HepG2 (cell line): ENCODE measurements at regions not wholly inside any gene's neighbourhood (a gene's known extent, or its start where the extent isn't known, plus 50 kb on each side); places are given as distances from the start of the nearest gene placed in this dataset.

Experiments used
- DPF2 ChIP-seq: sonication (generic); formaldehyde crosslinking; IDR thresholded peaks from 2 replicates; pipeline ENCODE4 v1.4.0; 2020; ENCODE audit warnings: mild to moderate bottlenecking, low read depth, missing genetic modification reagents, borderline replicate concordance
- FOXJ3 ChIP-seq: sonication (generic); formaldehyde crosslinking; IDR thresholded peaks from 2 replicates; pipeline ENCODE4 v1.4.0; 2020; ENCODE audit warnings: missing genetic modification reagents, mild to moderate bottlenecking, borderline replicate concordance
- POLR2A ChIP-seq, 2 experiments: IDR thresholded peaks; 2 replicates each; pipeline ENCODE4 v1.6.1; 2011; ENCODE audit warnings: low read depth in 2 of 2, low read length in 2 of 2, mild to moderate bottlenecking in 1 of 2, moderate library complexity in 1 of 2; ENCODE audit not compliant: insufficient read depth in 1 of 2
- POLR2AphosphoS5 ChIP-seq: IDR thresholded peaks from 2 replicates; pipeline ENCODE4 v1.6.1; 2012; ENCODE audit warnings: low read depth, low read length
- ZBTB7A ChIP-seq: sonication (generic); formaldehyde crosslinking; IDR thresholded peaks from 2 replicates; pipeline ENCODE4 v1.8.0; 2022; ENCODE audit warnings: mild to moderate bottlenecking, missing genetic modification reagents
- ZNF274 ChIP-seq: sonication (generic); formaldehyde crosslinking; IDR thresholded peaks from 2 replicates; pipeline ENCODE4 v1.5.1; 2020; ENCODE audit warnings: mild to moderate bottlenecking, missing genetic modification reagents
- TF ChIP-seq, protein P1 (sequence below): sonication (generic); formaldehyde crosslinking; conservative IDR thresholded peaks from 2 replicates; pipeline ENCODE4 v1.4.0; 2020; ENCODE audit warnings: missing genetic modification reagents
- TF ChIP-seq, protein P2 (sequence below): sonication (generic); formaldehyde crosslinking; IDR thresholded peaks from 2 replicates; pipeline ENCODE4 v1.4.0; 2020; ENCODE audit warnings: low read depth, mild to moderate bottlenecking, missing genetic modification reagents

DNA sequence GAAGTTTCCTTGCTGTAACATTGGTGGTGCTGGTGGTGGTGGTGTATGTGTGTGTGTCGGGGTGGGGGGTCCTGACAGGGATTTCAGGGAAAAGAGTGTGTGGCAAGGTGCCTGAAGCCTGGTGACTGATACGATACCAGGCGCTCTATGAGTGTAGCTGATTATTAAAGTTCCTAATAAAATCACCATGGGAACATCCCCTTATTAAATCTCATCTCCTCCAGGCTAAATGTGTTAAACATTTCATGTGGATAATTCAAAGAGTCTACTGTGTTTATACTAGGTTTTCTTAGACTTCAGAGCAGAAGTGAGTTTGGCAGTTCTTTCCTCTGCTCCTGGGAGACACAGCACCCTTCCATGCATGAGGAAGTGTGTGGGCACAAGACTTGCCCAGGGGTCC, 82.0 kb downstream of the THNSL2 start:
- TF ChIP-seq ZBTB7A (CRISPR knock-in tag) (no peak), POLR2AphosphoS5 (no peak), POLR2A (IDR thresholded peaks at IDR 0.05; ENCODE audit: insufficient read depth in 1 of 2, low read depth in 2 of 2, low read length in 2 of 2) (no peak), FOXJ3 (CRISPR knock-in tag) (no peak), DPF2 (CRISPR knock-in tag) (no peak), ZNF274 (CRISPR knock-in tag) (no peak)
- TF ChIP-seq, protein P1, sequence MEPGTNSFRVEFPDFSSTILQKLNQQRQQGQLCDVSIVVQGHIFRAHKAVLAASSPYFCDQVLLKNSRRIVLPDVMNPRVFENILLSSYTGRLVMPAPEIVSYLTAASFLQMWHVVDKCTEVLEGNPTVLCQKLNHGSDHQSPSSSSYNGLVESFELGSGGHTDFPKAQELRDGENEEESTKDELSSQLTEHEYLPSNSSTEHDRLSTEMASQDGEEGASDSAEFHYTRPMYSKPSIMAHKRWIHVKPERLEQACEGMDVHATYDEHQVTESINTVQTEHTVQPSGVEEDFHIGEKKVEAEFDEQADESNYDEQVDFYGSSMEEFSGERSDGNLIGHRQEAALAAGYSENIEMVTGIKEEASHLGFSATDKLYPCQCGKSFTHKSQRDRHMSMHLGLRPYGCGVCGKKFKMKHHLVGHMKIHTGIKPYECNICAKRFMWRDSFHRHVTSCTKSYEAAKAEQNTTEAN: no peak
- TF ChIP-seq, protein P2, sequence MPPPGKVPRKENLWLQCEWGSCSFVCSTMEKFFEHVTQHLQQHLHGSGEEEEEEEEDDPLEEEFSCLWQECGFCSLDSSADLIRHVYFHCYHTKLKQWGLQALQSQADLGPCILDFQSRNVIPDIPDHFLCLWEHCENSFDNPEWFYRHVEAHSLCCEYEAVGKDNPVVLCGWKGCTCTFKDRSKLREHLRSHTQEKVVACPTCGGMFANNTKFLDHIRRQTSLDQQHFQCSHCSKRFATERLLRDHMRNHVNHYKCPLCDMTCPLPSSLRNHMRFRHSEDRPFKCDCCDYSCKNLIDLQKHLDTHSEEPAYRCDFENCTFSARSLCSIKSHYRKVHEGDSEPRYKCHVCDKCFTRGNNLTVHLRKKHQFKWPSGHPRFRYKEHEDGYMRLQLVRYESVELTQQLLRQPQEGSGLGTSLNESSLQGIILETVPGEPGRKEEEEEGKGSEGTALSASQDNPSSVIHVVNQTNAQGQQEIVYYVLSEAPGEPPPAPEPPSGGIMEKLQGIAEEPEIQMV: no peak
